Choroid plexus epithelial cell (primary cell): ENCODE measurements at regions not wholly inside any gene's neighbourhood (a gene's known extent, or its start where the extent isn't known, plus 50 kb on each side); places are given as distances from the start of the nearest gene placed in this dataset.

Experiments
- DNase-seq: peaks from one replicate; pipeline ENCODE4 v3.0.0-alpha.2; 2010; ENCODE audit warnings: low read depth
- H3K4me3 ChIP-seq: 2 replicates; pipeline ENCODE4 v1.5.1; 2011; ENCODE audit warnings: low read depth, mild to moderate bottlenecking, control low read depth, low read length, moderate library complexity
- CTCF ChIP-seq: conservative IDR thresholded peaks from 2 replicates; pipeline ENCODE4 v1.5.1; 2011; ENCODE audit warnings: low read depth, mild to moderate bottlenecking, control low read depth, inconsistent platforms, low read length, moderate library complexity

GRCh38 chr2:122061206-122061605 is 305.8 kb downstream of the TSN start:
- DNase-seq, result no peak
- TF ChIP-seq CTCF, result no peak
- H3K4me3 ChIP-seq, result no peak overlapping the region

DNA sequence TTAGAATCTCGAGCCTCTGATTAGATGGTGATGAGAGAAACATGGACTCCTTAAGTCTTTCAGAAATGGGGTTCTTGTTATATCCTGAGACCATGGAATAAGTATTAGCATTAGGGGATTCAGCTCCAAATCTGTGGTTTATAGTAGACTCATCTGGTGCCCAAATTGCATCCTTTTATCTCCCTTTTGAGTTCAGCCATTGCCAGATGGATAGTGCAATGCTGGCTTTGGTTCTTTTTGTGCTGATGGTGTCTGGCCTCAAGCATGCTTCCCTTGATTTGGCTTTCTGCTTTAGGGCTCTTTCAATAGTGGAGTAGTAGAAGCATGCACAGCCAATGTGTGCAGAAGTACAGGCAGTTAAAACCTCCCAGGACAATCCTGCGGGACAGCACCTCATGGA is 306.4 kb downstream of the TSN start:
- no peak for TF ChIP-seq CTCF
- no peak overlapping the region for H3K4me3 ChIP-seq
- DNase-seq, result no peak

DNA sequence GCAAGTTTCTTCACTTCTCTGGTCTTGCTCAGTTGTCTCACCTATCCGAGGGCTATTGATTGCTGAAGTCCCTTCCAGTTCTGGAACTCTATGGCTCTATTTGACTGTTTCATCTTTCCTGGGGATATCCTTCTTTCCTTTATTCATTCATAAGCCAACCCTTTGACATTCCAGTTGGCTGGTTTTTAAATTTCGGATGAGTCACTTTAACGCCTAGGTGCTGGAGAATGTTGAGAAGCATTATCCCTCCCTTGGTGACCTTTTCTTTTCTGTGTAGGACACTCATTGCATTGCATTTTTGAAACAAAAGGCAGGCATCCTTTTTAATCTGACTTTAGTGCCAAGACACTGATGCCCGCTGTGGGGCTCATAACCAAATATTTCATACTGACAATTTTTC is 307.1 kb downstream of the TSN start:
- H3K4me3 ChIP-seq, result no peak overlapping the region
- no peak for TF ChIP-seq CTCF
- DNase-seq, result no peak

- no peak for DNase-seq
- H3K4me3 ChIP-seq, result no peak overlapping the region
- TF ChIP-seq CTCF, result no peak
These were observed 308.3 kb downstream of the TSN start for GRCh38 chr2:122063716-122064115.

DNA sequence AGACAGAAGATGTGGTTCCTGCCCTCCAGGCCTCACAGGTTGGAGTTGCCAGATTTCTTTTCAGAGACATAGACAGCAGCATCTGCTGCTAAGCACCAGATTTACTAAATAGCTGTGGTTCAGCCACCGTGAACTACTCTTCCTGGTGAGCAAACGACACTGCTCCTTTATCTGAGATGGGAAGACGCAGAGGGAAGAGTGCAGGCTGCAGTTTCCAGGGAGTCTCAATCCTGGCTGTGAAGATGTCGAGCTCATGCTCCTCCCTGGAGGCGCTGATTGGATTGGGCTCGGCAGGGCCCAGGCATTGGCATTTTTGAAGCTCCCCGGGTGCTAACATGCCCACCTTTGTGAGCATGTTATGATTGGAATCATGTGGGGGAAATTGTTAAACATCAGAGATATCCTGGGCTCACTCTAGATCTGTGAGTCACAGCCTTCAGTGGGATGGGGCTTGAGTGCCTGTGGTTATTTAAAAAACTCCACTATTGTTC is 314.8 kb downstream of the TSN start:
- DNase-seq, result peak; percentile 2
- TF ChIP-seq CTCF, result no peak

DNA sequence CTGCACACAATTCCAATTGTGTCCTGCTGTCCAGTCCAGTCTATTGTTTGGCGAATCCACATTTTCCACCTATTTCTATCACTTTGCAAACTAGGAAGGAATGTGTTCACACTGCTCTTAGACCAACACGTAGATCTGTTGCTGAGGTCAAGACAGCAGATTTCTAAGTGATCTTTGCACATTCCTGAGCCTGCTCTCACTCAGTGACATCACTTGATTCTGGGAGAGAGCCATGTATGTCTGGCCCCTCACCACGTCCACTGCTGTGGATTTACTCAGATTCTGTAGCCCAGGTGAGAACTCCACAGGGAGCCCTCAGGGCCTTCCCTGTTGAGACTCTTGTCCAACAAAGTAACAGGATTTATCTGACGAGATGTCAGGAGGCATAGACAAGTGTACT is 317.2 kb downstream of the TSN start:
- H3K4me3 ChIP-seq, result no peak overlapping the region
- peak; percentile 18 for DNase-seq
- no peak for TF ChIP-seq CTCF

More for the DNA sequence above, 314.8 kb downstream of the TSN start:
- H3K4me3 ChIP-seq, result no peak overlapping the region

DNA sequence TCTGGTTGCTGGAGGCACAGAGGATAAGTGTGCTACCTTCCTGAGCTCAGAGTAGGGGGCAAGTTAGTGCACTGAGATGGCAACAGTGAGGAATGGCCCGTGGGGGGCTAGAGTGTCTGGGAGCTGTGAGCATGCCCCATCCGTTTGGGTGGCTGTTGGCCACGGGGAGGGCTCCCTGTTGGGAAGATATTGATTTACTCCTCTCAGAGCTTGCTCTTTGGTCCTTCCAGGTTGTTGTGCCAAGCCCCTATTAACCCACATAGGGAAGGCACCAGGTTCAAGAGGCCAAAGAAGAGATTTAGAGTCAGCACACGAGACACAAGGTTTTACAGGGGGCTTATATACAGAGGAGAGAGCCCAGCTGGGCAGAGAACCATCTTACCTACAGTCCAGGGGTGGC is 318.8 kb downstream of the TSN start:
- no peak overlapping the region for H3K4me3 ChIP-seq
- TF ChIP-seq CTCF, result no peak
- DNase-seq, result no peak
